Endothelial cell (in vitro differentiated cells): ENCODE measurements at regions not wholly inside any gene's neighbourhood (a gene's known extent, or its start where the extent isn't known, plus 50 kb on each side); places are given as distances from the start of the nearest gene placed in this dataset.

Source experiments
- DNase-seq: peaks from one replicate; pipeline ENCODE4 v3.0.0; 2021; ENCODE audit warnings: low spot score
- H3K27ac Mint-ChIP-seq: one replicate; pipeline ENCODE4 v1.8.0; 2021; ENCODE audit warnings: mixed read lengths, inconsistent platforms; ENCODE audit not compliant: unreplicated experiment
- H3K27me3 Mint-ChIP-seq: one replicate; pipeline ENCODE4 v1.8.0; 2021; ENCODE audit warnings: mild to moderate bottlenecking, moderate library complexity, mixed read lengths, inconsistent platforms; ENCODE audit not compliant: unreplicated experiment
- H3K36me3 Mint-ChIP-seq: one replicate; pipeline ENCODE4 v1.8.0; 2021; ENCODE audit warnings: mild to moderate bottlenecking, low read depth, mixed read lengths, inconsistent platforms; ENCODE audit not compliant: unreplicated experiment
- H3K4me1 Mint-ChIP-seq: one replicate; pipeline ENCODE4 v1.8.0; 2021; ENCODE audit warnings: mild to moderate bottlenecking, mixed read lengths, inconsistent platforms; ENCODE audit not compliant: unreplicated experiment
- H3K4me3 Mint-ChIP-seq: one replicate; pipeline ENCODE4 v1.8.0; 2021; ENCODE audit warnings: mild to moderate bottlenecking, mixed read lengths, inconsistent platforms; ENCODE audit not compliant: unreplicated experiment
- H3K9me3 Mint-ChIP-seq: one replicate; pipeline ENCODE4 v1.8.0; 2021; ENCODE audit warnings: mixed read lengths, inconsistent platforms; ENCODE audit not compliant: unreplicated experiment
- CTCF ChIP-seq: fragments of 200-600 bp; sonication (generic); IDR thresholded peaks from one replicate; pipeline ENCODE4 v1.5.0; 2021; ENCODE audit warnings: antibody characterized with exemption; ENCODE audit not compliant: unreplicated experiment

- DNase-seq = no peak
- TF ChIP-seq CTCF = no peak
- Mint-ChIP-seq H3K4me3 (no peak overlapping the region), H3K4me1 (peaks cover 18% of the 10 kb centered on the region), H3K36me3 (peaks cover 2% of the 10 kb centered on the region), H3K27ac (no peak overlapping the region), H3K27me3 (no peaks in the 10 kb centered on the region), H3K9me3 (no peaks in the 10 kb centered on the region)
Observed at GRCh38 chr15:96771035-96771434, 440.5 kb downstream of the NR2F2 start.

GRCh38 chr15:96774216-96774615 is 443.7 kb downstream of the NR2F2 start:
- Mint-ChIP-seq H3K4me3 (no peak overlapping the region), H3K36me3 (peaks cover 3% of the 10 kb centered on the region), H3K27ac (no peak overlapping the region), H3K9me3 (no peaks in the 10 kb centered on the region), H3K4me1 (peaks cover 22% of the 10 kb centered on the region), H3K27me3 (no peaks in the 10 kb centered on the region)
- DNase-seq = no peak
- TF ChIP-seq CTCF = no peak

- DNase-seq = no peak
- Mint-ChIP-seq H3K27me3 (peaks cover 8% of the 10 kb centered on the region), H3K4me3 (no peak overlapping the region), H3K9me3 (no peaks in the 10 kb centered on the region), H3K27ac (no peak overlapping the region), H3K36me3 (no peaks in the 10 kb centered on the region), H3K4me1 (peaks cover 6% of the 10 kb centered on the region)
- no peak for TF ChIP-seq CTCF
Observed at GRCh38 chr15:96783746-96784145, 453.2 kb downstream of the NR2F2 start.

GRCh38 chr15:96790004-96790403 is 459.5 kb downstream of the NR2F2 start:
- Mint-ChIP-seq H3K4me1 (no peaks in the 10 kb centered on the region), H3K27me3 (peaks cover 1% of the 10 kb centered on the region), H3K27ac (no peak overlapping the region), H3K4me3 (no peak overlapping the region), H3K36me3 (no peaks in the 10 kb centered on the region), H3K9me3 (no peaks in the 10 kb centered on the region)
- no peak for DNase-seq
- no peak for TF ChIP-seq CTCF

GRCh38 chr15:96792216-96792615 is 461.7 kb downstream of the NR2F2 start:
- Mint-ChIP-seq H3K27me3 (no peaks in the 10 kb centered on the region), H3K4me1 (no peaks in the 10 kb centered on the region), H3K27ac (no peak overlapping the region), H3K36me3 (no peaks in the 10 kb centered on the region), H3K9me3 (no peaks in the 10 kb centered on the region), H3K4me3 (no peak overlapping the region)
- TF ChIP-seq CTCF = no peak
- no peak for DNase-seq
